Umbilical cord (tissue), 1 donor: ENCODE measurements at regions not wholly inside any gene's neighbourhood (a gene's known extent, or its start where the extent isn't known, plus 50 kb on each side); places are given as distances from the start of the nearest gene placed in this dataset.

ENCODE experiments used
- DNase-seq: peaks from one replicate; pipeline ENCODE4 v3.0.0-alpha.2; 2015; ENCODE audit warnings: low spot score

DNA sequence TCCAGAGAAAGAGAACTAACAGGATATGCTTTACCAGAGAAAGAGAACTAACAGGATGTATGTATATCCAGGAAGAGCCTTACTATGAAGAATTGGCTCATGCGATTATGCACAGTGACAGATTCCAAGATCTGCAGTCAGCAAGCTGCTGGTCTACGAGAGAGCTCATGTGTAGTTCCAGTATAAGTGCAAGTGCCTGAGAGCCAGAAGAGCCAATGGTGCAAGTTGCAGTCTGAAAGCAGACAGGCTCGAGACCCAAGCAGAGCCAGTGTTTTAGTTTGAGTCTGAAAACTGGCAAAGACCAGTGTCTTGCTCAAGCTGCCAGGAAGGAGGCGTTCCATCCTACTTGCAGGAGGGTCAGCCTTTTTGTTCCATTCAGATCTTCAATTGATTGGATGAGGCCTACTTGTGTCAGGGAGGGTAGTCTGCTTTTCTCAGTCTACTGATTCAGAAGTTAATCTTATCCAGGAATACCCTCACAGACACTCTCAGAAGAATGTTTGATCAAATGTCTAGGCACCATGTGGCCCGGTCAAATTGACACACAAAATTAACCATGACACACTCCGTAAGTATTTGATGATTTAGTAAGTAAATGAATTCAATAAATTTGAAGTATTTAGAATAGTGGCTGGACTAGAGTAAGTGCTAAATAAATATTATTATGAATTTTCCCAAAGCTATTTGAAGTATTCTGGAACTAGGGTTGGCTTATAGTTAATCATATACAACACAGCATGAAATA is 372.1 kb upstream of the SGCD start:
- peak; percentile 70 for DNase-seq

DNA sequence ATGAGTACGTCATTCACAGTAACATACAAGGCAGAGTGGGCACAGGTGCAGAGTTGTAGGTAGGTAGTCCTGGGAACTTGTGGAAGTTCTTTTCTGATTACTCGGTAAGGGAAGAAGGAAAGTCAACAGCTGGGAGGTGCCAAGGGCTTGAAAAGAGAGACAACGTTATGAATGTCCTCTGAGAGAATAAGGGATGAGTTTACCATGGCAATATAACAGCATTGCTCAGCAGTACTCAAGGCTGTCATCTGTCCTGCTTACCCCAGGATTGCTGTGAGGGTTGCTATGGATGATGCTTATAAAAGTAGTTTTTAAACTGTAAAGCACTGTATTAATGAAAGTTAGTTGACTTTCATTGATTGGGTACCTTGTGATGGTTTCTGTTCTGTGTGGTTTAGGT is 369.1 kb upstream of the SGCD start:
- DNase-seq: no peak

DNA sequence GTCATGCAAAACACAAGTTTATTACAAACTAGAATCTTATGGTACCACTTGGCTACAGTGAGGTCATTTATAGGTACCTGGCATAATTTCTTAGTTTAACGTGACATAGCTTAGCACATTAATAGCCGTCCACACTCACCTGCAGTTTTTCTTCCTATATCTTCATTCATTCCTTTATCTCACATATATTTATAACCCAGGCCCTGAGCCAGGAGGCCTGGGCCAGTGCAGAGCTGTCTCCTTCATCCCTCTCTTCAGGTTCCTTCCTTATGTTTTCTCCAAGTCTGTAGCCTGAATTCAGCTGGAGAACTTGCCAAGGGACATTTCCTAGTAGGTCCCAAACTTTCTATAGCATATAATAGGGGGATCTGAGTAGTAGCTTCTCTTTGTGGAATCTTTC is 367.9 kb upstream of the SGCD start:
- no peak for DNase-seq

DNA sequence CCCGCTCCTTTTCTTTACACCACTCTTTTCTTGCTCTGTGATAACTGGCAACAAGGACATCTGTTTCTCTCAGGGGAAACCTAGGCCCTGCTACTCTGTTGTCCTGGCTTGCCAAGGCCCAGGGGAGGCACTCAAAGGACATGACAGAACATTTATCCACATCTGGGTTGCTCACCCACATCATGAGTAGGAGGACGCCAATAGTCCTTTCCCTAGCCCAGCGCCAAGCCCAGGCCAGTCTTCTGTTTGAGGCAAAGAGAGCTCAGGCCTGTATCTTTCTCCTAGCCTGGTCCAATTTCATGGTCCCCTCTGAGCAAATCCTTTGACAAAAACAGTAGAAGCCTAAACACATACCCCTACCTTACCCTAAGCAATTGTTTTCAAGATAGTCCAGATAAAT is 366.8 kb upstream of the SGCD start:
- no peak for DNase-seq

DNA sequence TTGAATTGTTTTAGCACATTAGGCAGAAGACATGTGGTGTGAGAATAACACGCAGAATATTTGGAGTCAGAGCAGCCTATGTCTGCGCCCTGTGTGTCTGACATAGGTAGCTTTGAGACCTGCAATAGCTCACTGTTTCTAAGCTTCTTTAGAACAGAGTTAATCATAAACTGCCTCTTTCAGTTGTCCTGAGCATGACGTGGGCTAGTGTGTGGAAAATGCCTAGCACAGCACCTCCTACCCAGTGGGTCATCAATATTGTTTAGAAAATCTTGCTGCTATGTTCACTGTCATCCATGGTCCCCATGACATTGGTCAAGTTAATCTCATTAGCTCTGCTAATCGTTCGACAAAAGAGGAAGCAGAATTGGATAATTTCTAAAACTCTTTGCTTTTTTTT is 357.4 kb upstream of the SGCD start:
- DNase-seq: no peak

DNA sequence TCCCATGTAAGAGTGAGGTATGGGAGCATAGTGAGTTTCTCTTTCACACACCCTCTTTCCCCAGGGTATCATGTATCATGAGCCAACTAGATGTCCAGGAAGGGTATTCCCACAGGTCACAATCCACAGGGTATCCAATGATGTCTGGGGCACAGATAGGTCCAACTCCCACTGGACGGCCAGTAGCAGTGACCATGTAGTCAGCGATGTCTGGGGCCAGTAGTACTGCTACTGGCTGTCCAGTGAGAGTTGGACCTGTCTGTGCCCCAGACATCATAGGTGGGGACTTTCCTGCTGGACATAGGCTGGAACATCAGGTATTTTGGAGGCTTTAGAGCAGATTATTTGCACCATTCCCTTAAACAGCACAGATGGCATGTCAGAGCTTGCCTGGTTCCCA is 352.6 kb upstream of the SGCD start:
- DNase-seq: no peak

DNA sequence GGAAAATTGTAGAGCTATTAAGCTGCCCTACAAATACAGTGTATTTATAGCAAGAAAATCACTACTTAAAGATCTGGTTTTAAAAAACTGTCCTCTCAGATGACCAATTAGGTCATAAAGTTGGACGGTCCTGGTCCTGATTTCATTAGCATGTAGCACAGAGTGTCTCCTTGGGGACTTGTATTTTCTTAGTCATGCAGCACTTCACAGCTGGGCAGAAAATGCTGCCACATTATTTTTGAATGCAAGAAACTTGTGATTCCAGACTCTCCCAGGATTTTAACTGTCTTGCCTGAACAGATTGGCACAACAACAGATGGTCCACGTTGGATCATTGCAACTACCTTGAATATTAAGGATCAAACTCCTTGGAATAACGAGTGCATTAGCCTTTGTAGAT is 348.1 kb upstream of the SGCD start:
- DNase-seq: no peak

DNA sequence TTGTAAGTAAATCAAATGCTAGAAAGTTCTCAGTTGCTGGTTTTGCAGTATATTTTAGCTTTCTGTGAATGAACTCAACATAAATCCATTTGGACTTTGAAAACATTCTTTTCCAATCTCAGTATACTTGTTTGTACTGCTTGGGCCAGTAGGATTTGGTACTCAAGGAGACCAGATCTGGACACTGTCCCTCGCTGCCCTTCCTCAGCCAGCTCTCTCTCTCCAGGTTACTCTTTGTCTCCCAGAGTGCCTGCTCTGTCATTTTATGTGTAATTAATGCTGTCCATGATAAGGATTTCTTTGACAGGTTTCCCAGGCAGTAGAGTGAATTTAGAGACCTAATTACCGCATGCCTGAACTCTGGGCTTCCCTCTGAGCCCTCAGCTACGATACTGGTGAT is 344.6 kb upstream of the SGCD start:
- DNase-seq: no peak

DNA sequence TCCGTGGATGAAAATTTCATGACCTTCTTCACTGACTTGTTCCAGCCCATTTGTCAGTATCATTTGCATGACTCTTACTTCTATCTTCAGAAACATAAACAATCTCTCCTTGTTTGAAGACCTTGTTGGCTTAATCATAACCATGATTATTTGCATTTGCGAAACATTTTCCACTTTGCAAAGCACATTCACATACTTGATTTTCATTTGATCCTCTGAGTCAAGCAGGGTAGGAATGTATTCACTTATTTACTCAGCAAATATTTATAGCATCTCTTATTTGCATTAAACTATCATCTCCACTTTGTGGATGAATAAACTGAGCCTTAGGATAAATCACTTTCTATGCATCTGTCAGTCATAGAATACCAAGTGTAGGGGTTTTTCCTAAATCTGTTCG is 343.0 kb upstream of the SGCD start:
- no peak for DNase-seq

DNA sequence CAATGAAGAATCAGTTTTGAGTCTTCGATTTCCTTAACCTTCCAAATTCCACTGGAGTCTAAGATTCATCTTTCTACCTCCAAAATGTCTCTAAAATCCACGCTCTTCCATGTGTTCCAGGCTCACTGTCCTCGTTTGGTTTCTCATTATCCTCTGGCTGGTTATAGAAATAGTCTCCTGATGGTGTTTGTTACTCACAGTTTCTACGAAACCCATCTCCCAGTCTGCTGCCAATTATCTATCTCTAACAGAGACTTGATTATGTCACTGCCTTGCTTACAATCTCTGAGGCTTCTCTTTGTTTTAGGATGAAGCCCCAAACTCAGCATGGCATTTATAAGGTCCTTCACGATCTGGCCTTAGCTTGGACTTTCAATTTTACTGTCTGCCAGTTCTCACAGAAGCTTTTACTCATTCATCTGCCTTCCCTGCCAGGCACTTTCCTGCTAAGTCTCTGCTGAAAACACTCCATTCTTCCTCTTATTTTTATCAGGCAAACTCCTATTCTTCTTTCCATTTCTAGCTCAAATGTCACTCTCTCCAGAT is 339.6 kb upstream of the SGCD start:
- DNase-seq: peak; percentile 26

DNA sequence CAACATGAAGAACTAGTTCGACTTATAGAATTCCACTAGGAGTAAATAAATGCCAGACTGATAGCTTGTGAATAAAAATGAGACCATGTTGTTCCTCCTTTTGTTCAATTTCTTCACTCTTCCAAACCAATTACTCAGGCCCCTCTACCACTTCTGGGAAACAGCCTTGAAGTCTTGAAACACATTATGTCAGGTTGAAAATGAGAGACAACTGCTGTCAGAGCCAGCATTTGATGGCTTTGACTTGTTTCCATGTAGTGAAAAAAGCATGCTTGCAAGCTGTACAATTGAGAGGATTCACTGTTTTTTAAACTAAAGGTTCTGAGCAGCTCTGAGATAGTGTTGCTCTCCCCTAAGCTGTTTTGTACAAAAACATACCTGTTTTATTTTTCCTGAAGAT is 337.1 kb upstream of the SGCD start:
- no peak for DNase-seq

DNA sequence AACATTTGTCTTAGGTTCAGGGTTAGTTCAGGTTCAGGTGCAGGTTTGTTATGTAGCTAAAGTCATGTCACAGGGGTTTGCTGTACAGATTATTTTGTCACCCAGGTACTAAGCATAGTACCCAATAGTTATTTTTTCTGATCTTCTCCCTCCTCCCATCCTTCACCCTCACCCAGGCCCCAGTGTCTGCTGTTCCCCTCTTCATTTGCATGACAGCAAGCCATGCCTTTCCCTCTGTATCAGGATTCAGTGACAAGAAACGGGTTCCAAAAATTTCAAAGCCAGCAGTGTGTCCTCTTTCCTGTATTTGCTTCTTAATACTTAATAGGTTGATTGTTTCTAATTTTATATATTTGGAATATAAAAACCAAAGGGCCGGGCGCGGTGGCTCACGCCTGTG is 330.8 kb upstream of the SGCD start:
- DNase-seq: no peak

DNA sequence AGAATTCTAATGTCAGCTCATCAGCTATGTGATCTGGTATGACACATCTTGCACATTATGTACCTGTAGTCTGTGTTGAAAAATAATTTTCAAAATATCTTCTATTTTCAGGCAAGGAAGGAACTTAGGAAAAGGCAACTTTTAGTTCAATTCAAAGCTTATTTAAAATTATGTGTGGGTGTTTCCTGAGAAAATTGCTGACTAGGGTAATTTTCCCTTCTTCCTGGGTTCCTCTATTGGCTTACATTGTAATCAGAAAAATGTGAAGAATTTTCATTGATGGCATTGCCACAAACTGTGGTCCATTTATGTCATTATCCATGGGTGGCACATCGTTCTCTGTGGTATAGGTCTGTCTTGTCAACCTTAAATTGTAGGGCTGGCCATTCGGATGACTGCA is 328.7 kb upstream of the SGCD start:
- no peak for DNase-seq

DNA sequence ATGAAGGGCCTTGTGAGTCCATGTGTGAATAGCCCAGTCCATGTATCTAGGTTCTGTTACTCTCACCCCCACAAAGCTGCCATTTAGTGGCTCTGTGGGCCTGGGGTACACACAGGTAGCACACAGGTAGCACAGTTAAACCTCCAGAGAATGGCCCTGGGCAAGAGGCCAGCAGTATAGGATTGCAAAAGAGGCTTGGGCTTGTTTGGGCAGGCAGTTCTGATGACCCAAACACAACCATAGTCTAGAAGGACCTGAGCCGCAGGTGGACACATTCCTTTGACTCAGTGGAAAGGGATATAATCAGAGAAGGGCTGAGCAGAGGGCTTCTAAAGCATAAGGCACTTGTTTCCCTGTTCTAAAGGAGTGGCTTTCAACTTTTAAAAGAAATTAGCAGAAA is 326.8 kb upstream of the SGCD start:
- DNase-seq: no peak

DNA sequence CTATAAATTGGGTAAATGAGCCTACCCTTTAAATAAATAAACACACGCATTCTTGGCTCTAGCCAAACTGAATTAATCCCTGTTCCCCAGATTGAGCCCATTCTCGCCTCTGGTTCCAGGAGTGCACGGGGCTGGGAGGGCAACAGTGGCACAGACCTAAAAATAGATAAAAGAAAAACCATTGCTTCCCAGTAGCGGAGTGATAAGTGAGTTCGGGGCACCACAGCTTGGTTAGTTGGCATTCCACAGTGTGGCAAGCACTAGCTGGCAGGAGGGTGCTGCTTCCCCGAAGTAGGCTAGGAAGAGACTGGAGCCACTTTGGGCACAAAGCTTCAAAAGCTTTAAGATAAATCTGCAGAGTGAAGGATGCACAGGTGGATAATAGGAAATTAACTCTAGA is 322.2 kb upstream of the SGCD start:
- no peak for DNase-seq

DNA sequence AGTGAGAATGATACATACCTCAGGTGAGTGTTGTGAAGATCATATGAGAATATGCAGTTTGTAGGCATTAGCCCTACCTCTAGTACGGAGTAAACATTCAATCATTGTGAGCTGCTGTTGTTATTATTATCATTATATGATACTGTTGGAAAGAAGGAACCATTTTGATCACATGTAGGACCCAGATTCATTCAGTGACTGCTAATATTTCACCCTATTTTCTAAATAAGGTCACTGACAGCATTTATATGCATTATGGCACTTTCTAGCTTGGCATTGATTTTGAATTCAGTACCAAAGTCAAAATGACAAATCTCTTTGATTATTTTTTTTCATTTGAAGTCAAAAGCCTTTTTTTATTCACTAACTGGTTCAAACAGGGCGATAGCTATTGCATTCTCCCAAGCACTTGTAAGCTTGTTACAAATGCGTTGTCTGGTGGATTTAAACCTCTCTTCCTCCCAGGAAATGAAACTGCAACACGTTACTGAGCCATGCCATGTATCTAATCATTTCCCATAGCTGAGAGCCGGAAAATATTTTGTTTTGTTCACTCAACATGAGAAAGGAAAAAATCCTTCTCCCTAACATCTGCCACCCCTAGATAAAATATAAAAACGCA is 320.8 kb upstream of the SGCD start:
- no peak for DNase-seq

DNA sequence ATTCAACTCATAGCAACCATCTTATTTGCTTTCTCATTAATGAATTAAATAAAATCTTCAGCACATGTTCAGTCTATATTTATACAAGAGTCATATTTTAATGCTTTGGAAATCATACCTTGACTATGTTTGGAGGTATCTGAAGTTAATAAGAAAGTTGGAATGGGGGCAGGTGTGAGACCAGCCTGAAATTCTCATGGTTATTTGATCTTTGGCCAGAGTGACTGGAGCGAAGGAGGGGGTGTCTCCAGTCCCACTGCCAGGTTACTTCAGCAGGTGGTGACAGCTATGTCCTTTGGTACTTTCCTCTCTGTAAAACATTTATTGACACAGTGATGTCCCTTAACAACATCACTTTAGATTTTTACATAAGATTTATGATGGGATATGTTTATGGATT is 318.1 kb upstream of the SGCD start:
- no peak for DNase-seq

DNA sequence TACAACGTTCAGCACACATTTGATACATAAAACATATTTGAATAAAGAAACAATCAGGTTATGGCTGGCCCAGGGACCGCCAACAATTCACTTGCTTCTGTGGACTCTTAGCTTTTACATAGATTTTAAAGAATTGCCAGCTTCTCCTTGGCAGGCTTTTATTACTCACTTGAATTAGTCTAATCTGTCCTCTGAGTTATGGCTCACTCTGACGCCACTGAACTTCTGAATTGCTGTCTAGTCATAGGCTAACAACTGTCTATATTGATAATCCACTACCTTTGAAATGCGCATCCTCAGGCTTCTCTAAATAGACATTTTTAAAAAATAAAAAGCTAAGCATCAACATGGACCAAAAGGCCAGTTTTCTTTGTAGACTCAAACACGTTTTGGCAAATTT is 317.4 kb upstream of the SGCD start:
- DNase-seq: no peak

DNA sequence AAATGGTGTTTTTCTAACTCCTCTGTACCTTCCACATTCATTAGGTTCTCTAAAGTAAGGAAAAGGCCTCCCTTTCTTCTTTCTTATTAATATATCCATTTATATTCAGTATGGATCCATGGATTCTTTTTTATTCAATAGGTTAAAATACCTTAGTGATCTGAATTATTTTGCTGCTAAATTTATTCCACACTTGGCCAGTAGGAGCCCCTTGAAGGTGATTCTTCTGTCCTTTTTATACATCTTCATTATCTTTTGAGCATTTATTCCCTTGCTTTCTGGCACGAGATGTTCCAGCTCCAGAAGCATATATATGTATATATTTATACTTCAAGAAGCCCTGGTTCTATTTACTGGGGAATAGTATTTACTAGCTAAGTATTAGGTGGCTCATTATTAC is 311.8 kb upstream of the SGCD start:
- DNase-seq: no peak

DNA sequence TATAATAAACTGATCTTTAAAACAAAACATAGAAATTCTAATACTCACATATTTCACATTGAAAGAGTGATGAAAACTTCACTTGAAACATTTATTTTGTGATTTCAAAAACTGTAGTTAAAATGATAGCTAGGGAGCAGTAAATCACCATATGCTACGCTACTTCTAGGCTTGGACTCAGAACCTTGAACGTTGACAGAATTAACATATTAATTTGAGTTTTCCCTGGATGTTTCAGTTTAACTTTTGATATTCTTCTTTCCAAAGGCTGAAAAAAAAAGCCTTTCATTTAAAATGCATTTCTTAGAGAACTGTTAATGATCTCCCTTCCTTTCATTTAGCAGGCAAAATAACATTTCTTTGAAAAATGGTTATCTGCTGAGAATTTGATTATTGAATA is 307.8 kb upstream of the SGCD start:
- DNase-seq: no peak

DNA sequence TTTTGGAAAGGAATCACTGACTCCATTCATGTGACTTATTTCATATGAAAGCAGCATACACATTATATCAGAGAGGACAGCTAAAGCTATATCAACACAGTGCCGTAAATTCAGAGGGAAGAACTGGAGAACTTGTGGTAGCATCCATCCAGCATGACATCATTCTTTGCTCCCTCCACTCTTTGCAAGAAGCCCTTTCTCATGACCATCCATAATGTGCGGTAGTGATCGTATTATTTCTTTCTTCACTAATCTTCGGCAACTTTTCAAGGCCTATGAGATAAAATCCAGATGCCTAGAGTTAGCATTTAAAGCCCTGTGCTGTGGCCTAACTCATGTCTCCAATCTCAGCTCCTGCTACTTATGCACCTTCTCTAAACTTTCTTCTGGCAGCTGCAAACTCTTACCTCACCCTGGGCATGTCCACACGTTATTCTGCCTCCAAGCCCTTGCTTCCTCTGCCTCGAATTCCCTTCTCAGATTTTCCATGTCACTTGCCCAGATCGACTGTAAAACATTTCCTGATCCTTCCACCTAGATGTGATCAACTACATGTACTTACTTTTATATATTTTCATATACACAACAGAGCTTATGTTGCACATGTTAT is 307.3 kb upstream of the SGCD start:
- DNase-seq: peak; percentile 84

DNA sequence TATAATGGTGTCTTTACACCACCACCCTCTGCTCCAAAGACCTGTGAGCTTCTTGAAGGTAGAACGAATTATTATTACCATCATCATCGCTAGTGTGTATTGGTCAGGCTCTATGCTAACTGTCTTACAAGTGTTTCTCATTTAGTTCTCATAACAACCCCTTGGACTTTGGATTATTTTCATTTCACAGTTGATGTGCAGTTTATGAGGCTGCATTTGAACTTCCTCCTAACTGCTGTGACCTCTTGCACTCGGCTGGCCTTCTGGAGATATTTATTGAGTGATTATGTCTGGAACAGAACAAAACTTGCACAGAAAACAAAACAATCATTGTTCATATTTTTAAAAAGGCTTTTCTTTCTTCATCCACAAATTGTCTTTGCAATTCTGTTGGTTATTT is 306.3 kb upstream of the SGCD start:
- no peak for DNase-seq

DNA sequence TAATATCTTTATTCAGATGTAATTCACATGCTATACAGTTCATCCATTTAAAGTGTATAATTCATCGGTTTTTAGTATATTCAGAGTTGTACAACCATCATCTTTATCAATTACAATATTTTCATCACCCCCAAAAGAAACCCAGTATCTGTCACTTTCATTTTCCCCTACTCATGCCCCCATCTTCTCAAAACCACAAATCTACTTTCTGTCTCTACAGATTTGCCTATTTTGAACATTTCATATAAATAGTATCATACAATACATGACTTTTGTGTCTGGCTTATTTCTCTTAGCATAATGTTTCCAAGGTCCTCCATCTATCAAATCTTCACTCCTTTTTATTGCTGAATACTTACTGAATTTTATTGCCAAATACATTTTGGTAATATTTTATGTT is 305.1 kb upstream of the SGCD start:
- no peak for DNase-seq
